ENCODE measurements at regions not wholly inside any gene's neighbourhood (a gene's known extent, or its start where the extent isn't known, plus 50 kb on each side); places are given as distances from the start of the nearest gene placed in this dataset.

- no peak for DNase-seq
Measured at GRCh38 chr22:49499433-49500075, 328.1 kb downstream of the BRD1 start.

DNA sequence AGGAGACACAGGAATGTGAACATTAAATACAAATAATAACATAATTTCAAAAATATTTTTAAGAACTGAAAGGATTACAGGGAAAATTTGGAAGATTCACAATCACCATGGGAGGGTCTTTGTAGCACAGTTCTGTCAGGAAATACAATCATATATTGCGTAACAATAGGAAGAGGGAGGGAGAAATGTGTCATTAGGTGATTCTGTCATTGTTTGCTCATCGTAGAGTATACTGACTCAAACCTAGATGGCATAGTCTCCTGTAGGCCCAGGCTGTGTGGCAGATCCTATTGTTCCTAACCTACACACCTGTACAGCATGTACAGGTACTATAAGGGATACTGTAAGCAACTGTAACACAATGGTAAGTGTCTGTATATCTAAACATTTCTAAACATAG, 330.4 kb downstream of the BRD1 start:
- no peak for DNase-seq

DNA sequence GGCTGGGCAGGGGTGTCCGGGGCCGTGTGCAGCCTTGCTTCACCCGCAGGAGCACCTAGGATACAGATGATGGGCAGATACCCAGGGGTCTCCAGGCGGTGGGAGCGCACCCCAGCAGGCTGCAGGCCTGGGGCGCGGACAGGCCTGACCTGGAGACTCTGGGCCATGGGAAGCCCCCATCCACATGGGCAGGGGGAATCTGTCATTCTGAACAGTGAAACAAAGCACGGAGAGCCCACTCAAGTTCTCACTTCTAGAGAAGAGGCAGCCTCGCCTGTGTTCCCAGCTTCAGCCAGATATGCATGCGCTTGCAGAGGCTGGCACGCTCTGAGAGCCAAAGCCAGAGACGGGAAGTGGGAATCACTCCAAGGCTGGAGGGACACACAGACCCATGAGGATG, 333.1 kb downstream of the BRD1 start:
- DNase-seq: no peak

- DNase-seq: no peak
Measured at GRCh38 chr22:49492741-49493251, 334.9 kb downstream of the BRD1 start.

GRCh38 chr22:49492308-49492707, 335.4 kb downstream of the BRD1 start:
- DNase-seq: no peak

DNA sequence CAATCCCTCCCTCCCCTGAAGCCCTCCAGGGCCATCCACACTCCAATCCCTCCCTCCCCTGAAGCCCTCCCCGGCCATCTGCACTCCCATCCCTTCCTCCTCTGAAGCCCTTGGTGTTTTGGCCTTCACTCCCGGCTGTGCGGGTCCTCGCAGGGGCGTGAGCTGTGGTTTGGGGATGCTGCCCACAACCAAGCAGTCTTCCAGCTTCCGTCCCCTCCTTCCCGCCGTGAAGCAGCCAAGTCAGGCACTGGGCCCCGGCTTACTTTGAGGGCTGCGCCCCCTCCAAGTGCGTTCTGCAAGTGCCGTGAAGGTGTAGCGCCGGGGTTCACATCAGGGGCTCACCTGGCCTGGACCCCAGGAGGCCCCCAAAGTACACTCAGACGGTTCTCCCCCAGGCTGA, 335.9 kb downstream of the BRD1 start:
- DNase-seq: no peak

DNA sequence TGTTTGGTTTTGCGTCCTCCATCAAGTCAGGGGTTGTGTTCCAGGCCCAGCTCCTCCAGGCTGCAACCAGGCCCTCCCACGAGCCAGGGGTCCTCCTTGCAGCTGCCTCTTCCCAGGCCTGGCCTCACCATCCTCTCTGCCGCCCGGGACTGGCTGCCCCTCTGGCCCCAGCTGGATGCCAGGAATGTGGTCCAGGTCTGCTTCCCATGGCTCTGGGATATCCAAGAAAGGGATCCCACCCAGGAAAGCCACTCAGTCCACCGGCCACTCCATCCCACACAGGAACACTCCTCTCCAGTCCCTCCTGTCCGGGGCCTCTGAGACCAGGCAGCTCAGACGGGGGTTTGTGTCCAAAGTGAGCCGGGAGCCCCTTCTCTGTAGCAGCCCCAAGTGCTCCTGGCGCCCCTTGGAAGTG, 336.4 kb downstream of the BRD1 start:
- no peak for DNase-seq

GRCh38 chr22:49490692-49491091, 337.0 kb downstream of the BRD1 start:
- DNase-seq: no peak

GRCh38 chr22:49489821-49490220, 337.9 kb downstream of the BRD1 start:
- DNase-seq: no peak

- no peak for DNase-seq
Measured at GRCh38 chr22:49488943-49489342, 338.7 kb downstream of the BRD1 start.

- DNase-seq: no peak
Measured at GRCh38 chr22:49487950-49488349, 339.7 kb downstream of the BRD1 start.

GRCh38 chr22:49486225-49486624, 341.4 kb downstream of the BRD1 start:
- no peak for DNase-seq

- no peak for DNase-seq
Measured at GRCh38 chr22:49483946-49484345, 343.7 kb downstream of the BRD1 start.

DNA sequence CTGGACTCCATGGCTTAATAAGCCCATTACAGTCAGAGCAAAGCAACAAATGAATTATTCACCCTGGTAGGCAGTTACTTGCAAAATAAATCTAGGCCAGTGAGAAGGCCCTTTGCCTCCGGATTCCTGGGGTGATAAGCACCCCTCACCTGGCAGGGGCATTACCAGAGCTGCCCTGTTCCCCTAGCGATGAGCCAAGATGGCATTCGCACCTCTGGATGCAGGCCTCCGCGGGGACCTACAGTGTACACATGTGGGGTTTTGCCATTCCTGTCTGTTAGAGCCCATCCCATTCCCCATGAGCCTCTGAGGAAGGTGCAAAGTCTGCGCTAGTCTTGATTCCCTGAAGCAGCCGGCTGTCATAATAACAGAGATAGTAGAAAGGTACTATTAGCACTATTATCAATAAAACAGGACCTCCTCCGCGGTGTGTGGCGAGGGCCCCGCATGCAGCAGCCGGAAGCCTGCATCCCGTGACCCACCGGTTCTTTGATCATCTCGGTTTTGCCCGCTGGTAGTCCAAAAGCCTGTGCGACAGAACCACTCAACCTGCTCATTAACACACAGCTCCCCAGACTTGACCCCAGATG, 344.3 kb downstream of the BRD1 start:
- DNase-seq: no peak

DNA sequence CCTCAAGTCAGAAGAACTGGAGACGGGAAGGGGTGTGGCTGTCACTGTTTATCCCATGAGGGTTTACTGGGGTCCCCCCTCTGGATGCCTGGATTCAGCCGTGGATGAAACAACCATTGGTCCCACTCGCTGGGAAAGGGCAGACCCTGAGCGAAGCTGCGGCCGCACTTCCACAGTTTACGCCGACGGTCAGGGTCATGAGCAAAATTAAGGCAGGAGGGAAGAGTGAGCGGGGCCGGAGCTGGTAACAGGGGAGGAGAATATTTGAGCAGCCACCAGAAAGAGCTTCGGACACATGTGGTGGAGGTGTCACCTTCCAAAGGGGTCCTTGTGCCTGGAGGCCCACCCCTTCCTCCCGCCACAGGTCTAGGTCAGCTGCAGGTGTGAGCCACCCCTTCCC, 344.9 kb downstream of the BRD1 start:
- DNase-seq: no peak

- DNase-seq: no peak
Measured at GRCh38 chr22:49481659-49482399, 345.8 kb downstream of the BRD1 start.

DNA sequence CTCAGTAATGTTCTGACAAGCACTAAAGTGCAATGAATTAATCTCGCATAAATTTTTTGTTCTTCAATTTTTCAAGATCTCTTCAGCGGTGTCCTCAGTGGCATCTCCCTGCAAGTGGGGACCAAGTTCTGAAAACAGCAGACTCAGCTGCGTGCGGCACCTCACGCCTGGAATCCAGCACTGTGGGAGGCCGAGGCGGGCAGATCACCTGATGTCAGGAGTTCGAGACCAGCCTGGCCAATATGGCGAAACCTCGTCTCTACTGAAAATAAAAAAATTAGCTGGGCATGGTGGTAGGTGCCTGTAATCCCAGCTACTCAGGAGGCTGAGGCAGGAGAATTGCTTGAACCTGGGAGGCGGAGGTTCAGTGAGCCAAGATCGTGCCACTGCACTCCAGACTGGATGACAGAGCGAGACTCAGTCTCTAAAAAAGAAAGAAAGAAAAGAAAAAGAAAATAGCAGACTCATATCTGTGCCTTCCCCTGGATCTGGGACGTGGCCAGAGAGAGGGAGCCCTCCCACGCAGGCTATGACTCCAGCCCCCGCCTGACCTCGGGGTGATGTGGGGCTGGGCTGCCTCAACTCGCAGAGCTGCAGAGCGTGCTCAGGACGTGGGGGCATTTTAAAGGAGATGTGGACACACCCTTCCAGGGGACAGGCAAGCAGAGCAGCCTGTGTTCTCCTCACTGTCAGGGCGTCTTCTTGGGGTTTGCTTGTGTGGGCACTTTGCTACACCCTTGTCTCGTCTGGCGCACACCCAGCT, 346.6 kb downstream of the BRD1 start:
- no peak for DNase-seq

- no peak for DNase-seq
Measured at GRCh38 chr22:49480331-49480730, 347.3 kb downstream of the BRD1 start.

GRCh38 chr22:49479566-49479965, 348.1 kb downstream of the BRD1 start:
- no peak for DNase-seq

GRCh38 chr22:49476800-49477400, 350.8 kb downstream of the BRD1 start:
- DNase-seq: no peak

- no peak for DNase-seq
Measured at GRCh38 chr22:49476176-49476575, 351.5 kb downstream of the BRD1 start.

GRCh38 chr22:49475253-49475652, 352.4 kb downstream of the BRD1 start:
- no peak for DNase-seq

- DNase-seq: no peak
Measured at GRCh38 chr22:49473286-49473685, 354.4 kb downstream of the BRD1 start.
